HCT116 (cell line): ENCODE measurements at regions not wholly inside any gene's neighbourhood (a gene's known extent, or its start where the extent isn't known, plus 50 kb on each side); places are given as distances from the start of the nearest gene placed in this dataset.

Source experiments
- ATAC-seq: fragments of 200-7000 bp; cut with Tn5 transposase; 2 replicates; pipeline ENCODE4 v1.9.1; 2020; ENCODE audit warnings: mild to moderate bottlenecking, moderate library complexity
- BruUV-seq: library from RNA; stranded (reverse); fragments of 400-500 nt; replicated peaks from 2 replicates; lab custom pipeline; 2021; lab: Mats Ljungman, UMichigan
- CTCF ChIA-PET: fragments of 300-600 bp; sonication (Branson Sonifier 250); formaldehyde crosslinking; loops from one replicate; lab custom pipeline; 2021; ENCODE audit warnings: antibody characterized with exemption; lab: Charles Lee
- POLR2A ChIA-PET: fragments of 300-600, 350-600 bp; sonication (Branson Sonifier 250); formaldehyde crosslinking; loops from one replicate; lab custom pipeline; 2021; ENCODE audit warnings: antibody characterized with exemption; lab: Charles Lee
- RAD21 ChIA-PET, 2 experiments: fragments of 300-600 bp; sonication (Branson Sonifier 250); formaldehyde crosslinking; loops; one replicate each; lab custom pipeline; 2023; ENCODE audit warnings: low total read pairs in 2 of 2; ENCODE audit not compliant: uncharacterized antibody in 2 of 2, unreplicated experiment in 2 of 2, low non-redundant PET in 1 of 2; lab: Charles Lee
- DNase-seq: peaks from one replicate; pipeline ENCODE4 v3.0.0-alpha.2; 2010; ENCODE audit warnings: low read depth, low spot score
- H2AFZ ChIP-seq: fragments of 200-600 bp; shearing (Covaris generic), sonication (generic); 2 replicates; pipeline ENCODE4 v1.6.1; 2017; ENCODE audit warnings: low read depth, mixed run types, mixed read lengths, antibody characterized with exemption, low read length; ENCODE audit not compliant: poor library complexity, severe bottlenecking
- H3K27ac ChIP-seq: 2 replicates; pipeline ENCODE4 v1.5.1; 2012; ENCODE audit warnings: low read depth, low read length
- H3K27me3 ChIP-seq: fragments of 200-600 bp; sonication (generic); 2 replicates; pipeline ENCODE4 v1.6.1; 2016; ENCODE audit warnings: mixed run types, low read length, mixed read lengths; ENCODE audit not compliant: insufficient read depth
- H3K36me3 ChIP-seq, 2 experiments: fragments of 200-500 bp in 1 of 2; fragments of 200-600 bp in 1 of 2; sonication (Bioruptor generic) in 1 of 2; sonication (generic) in 1 of 2; 2 replicates each; pipeline versions ENCODE4 v1.5.1 to v1.6.1; 2014 to 2016; ENCODE audit warnings: low read length in 2 of 2, inconsistent platforms in 1 of 2, mixed read lengths in 1 of 2, mixed run types in 1 of 2; ENCODE audit not compliant: insufficient read depth in 2 of 2, control insufficient read depth in 1 of 2
- H3K4me1 ChIP-seq, 2 experiments: fragments of 200-600 bp in 1 of 2; sonication (generic) in 1 of 2; 2 replicates each; pipeline versions ENCODE4 v1.5.1 to v1.6.1; 2012 to 2017; ENCODE audit warnings: low read length in 2 of 2, inconsistent platforms in 1 of 2, mild to moderate bottlenecking in 1 of 2, mixed read lengths in 1 of 2, mixed run types in 1 of 2, moderate library complexity in 1 of 2; ENCODE audit not compliant: insufficient read depth in 2 of 2, control insufficient read depth in 1 of 2
- H3K4me2 ChIP-seq: fragments of 200-600 bp; sonication (generic); 2 replicates; pipeline ENCODE4 v1.6.1; 2017; ENCODE audit warnings: mixed run types, low read length, mixed read lengths
- H3K4me3 ChIP-seq, 2 experiments: fragments of 200-600 bp in 1 of 2; sonication (generic) in 1 of 2; replicated peaks in 1 of 2; 2 replicates each; pipeline ENCODE4 v1.5.1; 2011 to 2016; ENCODE audit warnings: low read length in 2 of 2, control low read depth in 1 of 2, low read depth in 1 of 2, mild to moderate bottlenecking in 1 of 2, mixed read lengths in 1 of 2, mixed run types in 1 of 2
- H3K79me2 ChIP-seq: fragments of 200-600 bp; sonication (generic); 2 replicates; pipeline ENCODE4 v1.6.1; 2017; ENCODE audit warnings: mild to moderate bottlenecking, mixed run types, low read length, moderate library complexity, mixed read lengths; ENCODE audit not compliant: insufficient read depth
- H3K9ac ChIP-seq: fragments of 200-600 bp; sonication (generic); 2 replicates; pipeline ENCODE4 v1.6.1; 2016; ENCODE audit warnings: low read length, mixed read lengths
- H3K9me2 ChIP-seq: fragments of 200-600 bp; sonication (generic), shearing (Covaris generic); 2 replicates; pipeline ENCODE4 v1.6.1; 2017; ENCODE audit warnings: mixed run types, mild to moderate bottlenecking, moderate library complexity; ENCODE audit not compliant: insufficient read depth
- H3K9me3 ChIP-seq, 2 experiments: fragments of 200-500 bp in 1 of 2; fragments of 200-600 bp in 1 of 2; sonication (Bioruptor generic) in 1 of 2; sonication (generic) in 1 of 2; 2 replicates each; pipeline ENCODE4 v1.6.1; 2014 to 2017; ENCODE audit warnings: low read length in 2 of 2, mixed read lengths in 2 of 2, inconsistent platforms in 1 of 2, low read depth in 1 of 2, mild to moderate bottlenecking in 1 of 2, mixed run types in 1 of 2, moderate library complexity in 1 of 2; ENCODE audit not compliant: control insufficient read depth in 1 of 2, insufficient read depth in 1 of 2
- H4K20me1 ChIP-seq: fragments of 200-600 bp; sonication (generic), shearing (Covaris generic); 2 replicates; pipeline ENCODE4 v1.6.1; 2017; ENCODE audit warnings: mixed run types, mild to moderate bottlenecking, moderate library complexity; ENCODE audit not compliant: insufficient read depth
- CBX3 ChIP-seq: IDR thresholded peaks from 2 replicates; pipeline ENCODE4 v1.6.1; 2012; ENCODE audit warnings: low read depth
- ELF1 ChIP-seq: IDR thresholded peaks from 2 replicates; pipeline ENCODE4 v1.6.1; 2012; ENCODE audit warnings: low read depth, borderline replicate concordance
- EZH2 ChIP-seq: fragments of 200-600 bp; sonication (generic); IDR thresholded peaks from 2 replicates; pipeline ENCODE4 v1.6.1; 2017; ENCODE audit warnings: antibody characterized with exemption, mixed run types
- EZH2phosphoT487 ChIP-seq: fragments of 200-600 bp; IDR thresholded peaks from 2 replicates; pipeline ENCODE4 v1.6.1; 2018; ENCODE audit warnings: antibody characterized with exemption, borderline replicate concordance
- FOSL1 ChIP-seq: IDR thresholded peaks from 2 replicates; pipeline ENCODE4 v1.6.1; 2012; ENCODE audit warnings: low read depth
- JUND ChIP-seq: IDR thresholded peaks from 2 replicates; pipeline ENCODE4 v1.6.1; 2012
- POLR2A ChIP-seq: IDR thresholded peaks from 2 replicates; pipeline ENCODE4 v1.7.0; 2011; ENCODE audit warnings: borderline replicate concordance; ENCODE audit not compliant: insufficient read depth, insufficient read length; ENCODE audit errors: extremely low read depth
- RAD21 ChIP-seq: IDR thresholded peaks from 2 replicates; pipeline ENCODE4 v1.6.1; 2012; ENCODE audit warnings: low read depth, mild to moderate bottlenecking
- TCF7L2 ChIP-seq: IDR thresholded peaks from 2 replicates; pipeline ENCODE4 v1.7.0; 2011; ENCODE audit warnings: borderline replicate concordance, inconsistent platforms; ENCODE audit not compliant: insufficient read depth, insufficient read length; ENCODE audit errors: extremely low read depth
- ZNF274 ChIP-seq: fragments of 200-500 bp; sonication (Bioruptor generic); IDR thresholded peaks from 2 replicates; pipeline ENCODE4 v1.6.1; 2014; ENCODE audit warnings: mild to moderate bottlenecking, low read depth, low read length, inconsistent platforms
- intact Hi-C: fragments of 100-400 bp; cut with micrococcal nuclease; formaldehyde crosslinking; loops from 2 replicates; pipeline ENCODE4 v1.10.0; 2022
- TF ChIP-seq, protein P1 (sequence below), 3 experiments: fragments of 200-600 bp in 1 of 3; sonication (generic) in 1 of 3; IDR thresholded peaks in 2 of 3; conservative IDR thresholded peaks in 1 of 3; 2 replicates each; pipeline ENCODE4 v1.5.1; 2012 to 2017; ENCODE audit warnings: low read depth in 2 of 3, low read length in 2 of 3, antibody characterized with exemption in 1 of 3, borderline replicate concordance in 1 of 3, control low read depth in 1 of 3, mild to moderate bottlenecking in 1 of 3, mixed read lengths in 1 of 3, mixed run types in 1 of 3, moderate library complexity in 1 of 3; ENCODE audit not compliant: insufficient read depth in 1 of 3
- TF ChIP-seq, protein P2 (sequence below): IDR thresholded peaks from 2 replicates; pipeline ENCODE4 v1.6.1; 2012; ENCODE audit warnings: low read depth

DNA sequence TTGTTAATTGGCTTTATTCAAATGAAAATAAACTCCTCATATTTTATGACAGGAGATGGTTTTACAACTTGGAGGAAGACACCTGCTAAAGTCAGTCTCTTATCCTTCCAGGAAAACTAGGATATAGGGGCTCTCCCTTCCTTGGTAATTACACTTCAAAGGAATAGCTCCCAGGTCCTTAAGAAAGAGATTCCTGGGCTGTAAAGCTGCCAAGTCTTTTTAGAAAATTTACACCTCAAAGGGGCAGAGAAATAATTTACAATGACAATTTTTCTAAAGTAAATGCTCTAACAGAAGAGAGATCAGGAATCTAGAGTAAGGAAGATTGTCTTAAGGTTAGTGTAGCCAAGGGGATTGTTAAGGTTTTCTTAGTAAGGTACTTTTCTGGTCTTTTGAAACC lies 1359.0 kb downstream of the OLFM4 start:
- Histone ChIP-seq H2AFZ (no peak overlapping the region), H3K4me3 (no peak overlapping the region), H3K9me2 (no peaks in the 10 kb centered on the region), H3K9me3 (peaks cover 8 to 29% of the 10 kb centered on the region in 2 experiments; a peak in 3 of 4 replicates), H3K79me2 (no peaks in the 10 kb centered on the region), H3K4me2 (no peak overlapping the region), H3K36me3 (no peaks in the 10 kb centered on the region), H3K27me3 (no peaks in the 10 kb centered on the region), H3K9ac (no peak overlapping the region), H3K4me1 (no peaks in the 10 kb centered on the region), H3K27ac (no peak overlapping the region), H4K20me1 (no peaks in the 10 kb centered on the region)
- BruUV-seq, result no TSS peak
- ATAC-seq (no peak), DNase-seq (no peak)
- TF ChIP-seq EZH2phosphoT487 (no peak), JUND (no peak), POLR2A (no peak)
- intact Hi-C loops, result loop anchor here (10.0 kb wide), 1 partner anchor 123 kb away; no protein-coding TSS in a partner anchor
- POLR2A ChIA-PET, result no interaction called here
- RAD21 ChIA-PET, result no interaction called here
- CTCF ChIA-PET, result no interaction called here

DNA sequence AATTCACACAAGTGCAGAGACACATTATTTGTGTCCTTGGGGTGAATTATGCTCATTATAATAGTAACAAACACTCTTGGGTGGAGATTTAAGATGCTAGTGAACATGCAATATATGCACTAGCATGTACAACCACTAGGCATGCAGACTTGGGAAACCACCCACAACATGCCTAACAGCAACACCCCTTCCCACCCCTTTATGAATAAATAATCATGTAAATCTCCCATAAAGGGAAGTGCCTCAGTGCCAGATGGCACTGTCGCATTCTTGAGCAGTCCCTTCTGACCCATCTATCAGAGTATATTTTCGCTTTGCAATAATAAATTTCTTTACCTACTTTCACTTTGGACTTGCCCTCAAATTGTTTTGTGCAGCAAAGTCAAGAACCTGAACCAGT lies 1362.2 kb downstream of the OLFM4 start:
- ChIA-PET RAD21 (no interaction called here), POLR2A (no interaction called here), CTCF (no interaction called here)
- Histone ChIP-seq H3K27ac (no peak overlapping the region), H3K4me3 (no peak overlapping the region), H3K4me1 (no peaks in the 10 kb centered on the region), H3K9me2 (no peaks in the 10 kb centered on the region), H3K79me2 (no peaks in the 10 kb centered on the region), H3K36me3 (no peaks in the 10 kb centered on the region), H3K4me2 (no peak overlapping the region), H3K9me3 (peaks cover 8 to 32% of the 10 kb centered on the region in 2 experiments; a peak in 2 of 4 replicates), H3K9ac (no peak overlapping the region), H3K27me3 (no peaks in the 10 kb centered on the region), H2AFZ (no peak overlapping the region), H4K20me1 (no peaks in the 10 kb centered on the region)
- no peak for ATAC-seq
- no peak for DNase-seq
- intact Hi-C loops, result no loop called here
- TF ChIP-seq CBX3 (no peak), FOSL1 (no peak), TCF7L2 (no peak), RAD21 (no peak), EZH2 (no peak), ZNF274 (no peak), ELF1 (no peak)
- TF ChIP-seq, protein P1, sequence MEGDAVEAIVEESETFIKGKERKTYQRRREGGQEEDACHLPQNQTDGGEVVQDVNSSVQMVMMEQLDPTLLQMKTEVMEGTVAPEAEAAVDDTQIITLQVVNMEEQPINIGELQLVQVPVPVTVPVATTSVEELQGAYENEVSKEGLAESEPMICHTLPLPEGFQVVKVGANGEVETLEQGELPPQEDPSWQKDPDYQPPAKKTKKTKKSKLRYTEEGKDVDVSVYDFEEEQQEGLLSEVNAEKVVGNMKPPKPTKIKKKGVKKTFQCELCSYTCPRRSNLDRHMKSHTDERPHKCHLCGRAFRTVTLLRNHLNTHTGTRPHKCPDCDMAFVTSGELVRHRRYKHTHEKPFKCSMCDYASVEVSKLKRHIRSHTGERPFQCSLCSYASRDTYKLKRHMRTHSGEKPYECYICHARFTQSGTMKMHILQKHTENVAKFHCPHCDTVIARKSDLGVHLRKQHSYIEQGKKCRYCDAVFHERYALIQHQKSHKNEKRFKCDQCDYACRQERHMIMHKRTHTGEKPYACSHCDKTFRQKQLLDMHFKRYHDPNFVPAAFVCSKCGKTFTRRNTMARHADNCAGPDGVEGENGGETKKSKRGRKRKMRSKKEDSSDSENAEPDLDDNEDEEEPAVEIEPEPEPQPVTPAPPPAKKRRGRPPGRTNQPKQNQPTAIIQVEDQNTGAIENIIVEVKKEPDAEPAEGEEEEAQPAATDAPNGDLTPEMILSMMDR (IDR thresholded peaks at IDR 0.05 in 2 of 3, conservative IDR thresholded peaks at IDR 0.05 in 1 of 3; ENCODE audit: borderline replicate concordance in 1 of 3, insufficient read depth in 1 of 3, low read depth in 2 of 3, low read length in 2 of 3), result no peak
- TF ChIP-seq, protein P2, sequence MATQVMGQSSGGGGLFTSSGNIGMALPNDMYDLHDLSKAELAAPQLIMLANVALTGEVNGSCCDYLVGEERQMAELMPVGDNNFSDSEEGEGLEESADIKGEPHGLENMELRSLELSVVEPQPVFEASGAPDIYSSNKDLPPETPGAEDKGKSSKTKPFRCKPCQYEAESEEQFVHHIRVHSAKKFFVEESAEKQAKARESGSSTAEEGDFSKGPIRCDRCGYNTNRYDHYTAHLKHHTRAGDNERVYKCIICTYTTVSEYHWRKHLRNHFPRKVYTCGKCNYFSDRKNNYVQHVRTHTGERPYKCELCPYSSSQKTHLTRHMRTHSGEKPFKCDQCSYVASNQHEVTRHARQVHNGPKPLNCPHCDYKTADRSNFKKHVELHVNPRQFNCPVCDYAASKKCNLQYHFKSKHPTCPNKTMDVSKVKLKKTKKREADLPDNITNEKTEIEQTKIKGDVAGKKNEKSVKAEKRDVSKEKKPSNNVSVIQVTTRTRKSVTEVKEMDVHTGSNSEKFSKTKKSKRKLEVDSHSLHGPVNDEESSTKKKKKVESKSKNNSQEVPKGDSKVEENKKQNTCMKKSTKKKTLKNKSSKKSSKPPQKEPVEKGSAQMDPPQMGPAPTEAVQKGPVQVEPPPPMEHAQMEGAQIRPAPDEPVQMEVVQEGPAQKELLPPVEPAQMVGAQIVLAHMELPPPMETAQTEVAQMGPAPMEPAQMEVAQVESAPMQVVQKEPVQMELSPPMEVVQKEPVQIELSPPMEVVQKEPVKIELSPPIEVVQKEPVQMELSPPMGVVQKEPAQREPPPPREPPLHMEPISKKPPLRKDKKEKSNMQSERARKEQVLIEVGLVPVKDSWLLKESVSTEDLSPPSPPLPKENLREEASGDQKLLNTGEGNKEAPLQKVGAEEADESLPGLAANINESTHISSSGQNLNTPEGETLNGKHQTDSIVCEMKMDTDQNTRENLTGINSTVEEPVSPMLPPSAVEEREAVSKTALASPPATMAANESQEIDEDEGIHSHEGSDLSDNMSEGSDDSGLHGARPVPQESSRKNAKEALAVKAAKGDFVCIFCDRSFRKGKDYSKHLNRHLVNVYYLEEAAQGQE, result no peak
- no TSS peak for BruUV-seq
